HEK293T (cell line): ENCODE measurements at regions not wholly inside any gene's neighbourhood (a gene's known extent, or its start where the extent isn't known, plus 50 kb on each side); places are given as distances from the start of the nearest gene placed in this dataset.

Experiments
- ARNT ChIP-seq: fragments of 450-650 bp; IDR thresholded peaks from 2 replicates; pipeline ENCODE4 v1.6.1; 2017; ENCODE audit warnings: mild to moderate bottlenecking
- BHLHE40 ChIP-seq: fragments of 450-650 bp; IDR thresholded peaks from 2 replicates; pipeline ENCODE4 v1.6.1; 2016; ENCODE audit warnings: mild to moderate bottlenecking, moderate library complexity, borderline replicate concordance
- FOXA1 ChIP-seq: fragments of 450-650 bp; IDR thresholded peaks from 2 replicates; pipeline ENCODE4 v1.6.1; 2016; ENCODE audit warnings: mild to moderate bottlenecking
- FOXM1 ChIP-seq: fragments of 450-650 bp; IDR thresholded peaks from 2 replicates; pipeline ENCODE4 v1.6.1; 2017; ENCODE audit warnings: mild to moderate bottlenecking, borderline replicate concordance
- NFRKB ChIP-seq: fragments of 450-650 bp; IDR thresholded peaks from 2 replicates; pipeline ENCODE4 v1.6.1; 2016; ENCODE audit warnings: mild to moderate bottlenecking, moderate library complexity
- SUZ12 ChIP-seq: fragments of 450-650 bp; IDR thresholded peaks from 2 replicates; pipeline ENCODE4 v1.6.1; 2016; ENCODE audit warnings: mild to moderate bottlenecking
- ZNF384 ChIP-seq: fragments of 450-650 bp; IDR thresholded peaks from 2 replicates; pipeline ENCODE4 v1.6.1; 2016

DNA sequence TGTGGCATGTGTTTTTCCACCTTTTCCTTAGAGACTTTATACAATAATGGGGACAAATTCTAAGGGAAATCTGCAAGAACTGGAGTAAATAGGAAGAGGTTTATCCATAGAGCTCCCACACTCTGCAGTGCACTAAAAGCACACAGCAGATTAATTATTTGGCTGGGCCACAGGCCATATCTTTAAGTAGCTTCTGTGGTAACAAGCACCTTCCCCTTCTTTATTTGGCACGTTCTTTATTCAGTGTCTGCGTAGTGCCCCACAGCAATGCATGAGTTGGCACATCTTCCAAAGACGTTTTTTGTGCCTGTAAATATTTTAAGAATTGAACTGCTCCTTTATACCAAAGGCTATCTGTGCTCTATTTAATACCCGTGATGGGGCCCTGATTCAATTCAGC is 104.9 kb upstream of the MBL2 start:
- no peak for TF ChIP-seq ARNT
- no peak for TF ChIP-seq FOXM1
- no peak for TF ChIP-seq FOXA1
- no peak for TF ChIP-seq SUZ12
- no peak for TF ChIP-seq NFRKB
- no peak for TF ChIP-seq ZNF384
- TF ChIP-seq BHLHE40 = no peak
